A673 (cell line): ENCODE measurements at regions not wholly inside any gene's neighbourhood (a gene's known extent, or its start where the extent isn't known, plus 50 kb on each side); places are given as distances from the start of the nearest gene placed in this dataset.

Experiments
- BruUV-seq: library from RNA; stranded (reverse); fragments of 400-500 nt; replicated peaks from 2 replicates; lab custom pipeline; 2021; lab: Mats Ljungman, UMichigan
- CTCF ChIA-PET: fragments of 300-600 bp; sonication (Branson Sonifier 250); formaldehyde crosslinking; loops from one replicate; lab custom pipeline; 2022; ENCODE audit warnings: antibody characterized with exemption; lab: Charles Lee
- POLR2A ChIA-PET: fragments of 300-600 bp; sonication (Branson Sonifier 250); formaldehyde crosslinking; loops from one replicate; lab custom pipeline; 2022; ENCODE audit warnings: antibody characterized with exemption; ENCODE audit not compliant: low non-redundant PET; lab: Charles Lee
- DNase-seq: peaks from one replicate; pipeline ENCODE4 v3.0.0-alpha.2; 2015; ENCODE audit warnings: low spot score
- H3K27ac ChIP-seq: fragments of 200-600 bp; sonication (generic); 2 replicates; pipeline ENCODE4 v1.5.1; 2016; ENCODE audit warnings: mixed run types, low read depth, mild to moderate bottlenecking, mixed read lengths, antibody characterized with exemption, low read length; ENCODE audit not compliant: poor library complexity, severe bottlenecking
- H3K27me3 ChIP-seq: fragments of 200-600 bp; sonication (generic); replicated peaks from 2 replicates; pipeline ENCODE4 v1.6.1; 2017; ENCODE audit warnings: mixed run types, low read depth, mild to moderate bottlenecking, mixed read lengths, antibody characterized with exemption, low read length; ENCODE audit not compliant: insufficient read depth, poor library complexity
- H3K36me3 ChIP-seq: fragments of 200-600 bp; sonication (generic); 2 replicates; pipeline ENCODE4 v1.6.1; 2016; ENCODE audit warnings: mixed run types, mild to moderate bottlenecking, mixed read lengths, antibody characterized with exemption, low read length; ENCODE audit not compliant: insufficient read depth, poor library complexity, severe bottlenecking
- H3K4me1 ChIP-seq: fragments of 200-600 bp; sonication (generic); 2 replicates; pipeline ENCODE4 v1.6.1; 2017; ENCODE audit warnings: mixed run types, mild to moderate bottlenecking, mixed read lengths, antibody characterized with exemption, low read length; ENCODE audit not compliant: insufficient read depth, poor library complexity, severe bottlenecking
- H3K4me3 ChIP-seq: fragments of 200-600 bp; sonication (generic); 2 replicates; pipeline ENCODE4 v1.5.1; 2016; ENCODE audit warnings: low read depth, mixed run types, mild to moderate bottlenecking, mixed read lengths, low read length; ENCODE audit not compliant: poor library complexity, severe bottlenecking
- H3K9me3 ChIP-seq: fragments of 200-600 bp; sonication (generic); 2 replicates; pipeline ENCODE4 v1.6.1; 2016; ENCODE audit warnings: mixed run types, low read depth, mild to moderate bottlenecking, mixed read lengths, antibody characterized with exemption, low read length; ENCODE audit not compliant: poor library complexity, severe bottlenecking
- EZH2 ChIP-seq: fragments of 200-600 bp; sonication (generic); IDR thresholded peaks from 2 replicates; pipeline ENCODE4 v1.6.1; 2017; ENCODE audit warnings: borderline replicate concordance, low read depth, mild to moderate bottlenecking, mixed read lengths, antibody characterized with exemption, low read length; ENCODE audit not compliant: poor library complexity, severe bottlenecking
- intact Hi-C: fragments of 100-400 bp; cut with micrococcal nuclease; formaldehyde crosslinking; loops from one replicate; pipeline ENCODE4 v1.10.0; 2022; ENCODE audit not compliant: unreplicated experiment
- TF ChIP-seq, protein P1 (sequence below): fragments of 300-800, 200-600 bp; sonication (generic); conservative IDR thresholded peaks from 2 replicates; pipeline ENCODE4 v1.5.1; 2017; ENCODE audit warnings: low read depth, mild to moderate bottlenecking, antibody characterized with exemption, low read length, moderate library complexity, mixed read lengths

DNA sequence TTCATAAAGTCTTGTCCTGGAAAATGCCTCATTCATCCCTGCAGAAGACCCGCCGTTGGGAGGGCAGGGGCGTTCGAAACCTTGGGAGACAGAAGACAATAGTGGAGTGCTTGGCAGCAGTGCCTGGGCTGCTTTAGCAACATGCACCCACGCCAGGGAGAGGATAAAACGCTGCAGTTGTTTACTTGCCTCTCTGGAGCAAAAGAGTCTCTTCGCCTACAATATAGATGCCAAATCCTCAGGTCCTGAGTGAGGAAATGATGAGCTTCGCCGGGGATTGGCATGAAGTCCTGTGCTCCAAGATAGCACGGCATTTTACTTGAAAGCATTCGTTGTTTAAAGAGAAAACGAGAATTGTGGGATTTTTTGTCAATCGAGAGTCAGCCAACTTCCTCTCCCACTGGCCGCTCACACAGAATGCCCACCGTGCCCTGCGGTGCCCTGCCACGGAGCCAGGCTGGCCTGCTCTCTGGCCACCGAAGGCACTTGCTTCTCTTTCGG, 152.5 kb upstream of the POU3F3 start:
- Histone ChIP-seq H3K4me3 (no peak overlapping the region), H3K27ac (no peak overlapping the region), H3K27me3 (no peaks in the 10 kb centered on the region), H3K36me3 (no peaks in the 10 kb centered on the region), H3K4me1 (no peaks in the 10 kb centered on the region), H3K9me3 (no peaks in the 10 kb centered on the region)
- intact Hi-C loops: no loop called here
- no peak for DNase-seq
- CTCF ChIA-PET: no interaction called here
- BruUV-seq: no TSS peak
- POLR2A ChIA-PET: no interaction called here
- TF ChIP-seq, protein P1, sequence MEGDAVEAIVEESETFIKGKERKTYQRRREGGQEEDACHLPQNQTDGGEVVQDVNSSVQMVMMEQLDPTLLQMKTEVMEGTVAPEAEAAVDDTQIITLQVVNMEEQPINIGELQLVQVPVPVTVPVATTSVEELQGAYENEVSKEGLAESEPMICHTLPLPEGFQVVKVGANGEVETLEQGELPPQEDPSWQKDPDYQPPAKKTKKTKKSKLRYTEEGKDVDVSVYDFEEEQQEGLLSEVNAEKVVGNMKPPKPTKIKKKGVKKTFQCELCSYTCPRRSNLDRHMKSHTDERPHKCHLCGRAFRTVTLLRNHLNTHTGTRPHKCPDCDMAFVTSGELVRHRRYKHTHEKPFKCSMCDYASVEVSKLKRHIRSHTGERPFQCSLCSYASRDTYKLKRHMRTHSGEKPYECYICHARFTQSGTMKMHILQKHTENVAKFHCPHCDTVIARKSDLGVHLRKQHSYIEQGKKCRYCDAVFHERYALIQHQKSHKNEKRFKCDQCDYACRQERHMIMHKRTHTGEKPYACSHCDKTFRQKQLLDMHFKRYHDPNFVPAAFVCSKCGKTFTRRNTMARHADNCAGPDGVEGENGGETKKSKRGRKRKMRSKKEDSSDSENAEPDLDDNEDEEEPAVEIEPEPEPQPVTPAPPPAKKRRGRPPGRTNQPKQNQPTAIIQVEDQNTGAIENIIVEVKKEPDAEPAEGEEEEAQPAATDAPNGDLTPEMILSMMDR: no peak
- TF ChIP-seq EZH2: no peak

DNA sequence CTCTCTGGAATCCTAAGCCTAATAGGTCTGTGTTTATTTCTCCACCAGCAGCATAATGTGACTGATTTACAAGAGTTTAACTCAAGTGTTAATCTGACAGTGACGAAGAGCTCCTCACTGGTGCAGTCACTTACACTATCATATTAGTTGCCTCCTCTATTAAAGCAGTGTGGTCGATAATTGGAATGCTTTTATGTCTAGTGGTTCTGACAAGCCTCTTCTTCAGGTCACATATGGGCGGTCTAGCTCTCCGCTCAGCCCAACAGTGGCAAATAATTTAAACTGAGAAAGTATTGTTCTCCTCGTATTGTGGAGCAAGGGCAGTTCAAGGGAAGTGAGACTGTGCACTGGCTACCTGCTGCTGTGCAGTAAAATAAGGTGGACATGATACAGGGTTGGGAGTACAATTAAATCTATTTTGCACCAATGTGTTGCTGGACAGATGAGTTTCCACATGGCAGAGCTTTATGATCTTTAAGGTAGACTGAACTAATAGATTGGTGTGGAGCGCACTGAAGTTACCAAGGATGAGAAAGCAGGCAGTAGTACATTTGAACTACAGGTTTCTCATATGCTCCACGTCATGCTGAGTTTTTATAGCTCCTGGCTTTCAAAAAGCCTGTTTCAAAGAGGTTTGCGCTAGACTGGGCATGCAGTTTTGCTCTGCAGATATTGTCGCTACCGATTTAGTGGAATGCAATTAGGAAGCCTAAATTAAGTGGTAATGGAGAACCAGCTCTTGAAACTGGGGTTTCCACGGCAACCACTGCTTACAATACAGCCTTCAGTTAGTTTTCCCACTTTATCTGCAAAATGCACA, 151.7 kb upstream of the POU3F3 start:
- no peak overlapping the region for H3K27ac ChIP-seq
- POLR2A ChIA-PET: no interaction called here
- no peak overlapping the region for H3K4me3 ChIP-seq
- no peaks in the 10 kb centered on the region for H3K27me3 ChIP-seq
- no peaks in the 10 kb centered on the region for H3K36me3 ChIP-seq
- intact Hi-C loops: no loop called here
- no peak for DNase-seq
- no peaks in the 10 kb centered on the region for H3K9me3 ChIP-seq
- no TSS peak for BruUV-seq
- CTCF ChIA-PET: no interaction called here
- no peaks in the 10 kb centered on the region for H3K4me1 ChIP-seq
- TF ChIP-seq EZH2: no peak
- TF ChIP-seq, protein P1: no peak

DNA sequence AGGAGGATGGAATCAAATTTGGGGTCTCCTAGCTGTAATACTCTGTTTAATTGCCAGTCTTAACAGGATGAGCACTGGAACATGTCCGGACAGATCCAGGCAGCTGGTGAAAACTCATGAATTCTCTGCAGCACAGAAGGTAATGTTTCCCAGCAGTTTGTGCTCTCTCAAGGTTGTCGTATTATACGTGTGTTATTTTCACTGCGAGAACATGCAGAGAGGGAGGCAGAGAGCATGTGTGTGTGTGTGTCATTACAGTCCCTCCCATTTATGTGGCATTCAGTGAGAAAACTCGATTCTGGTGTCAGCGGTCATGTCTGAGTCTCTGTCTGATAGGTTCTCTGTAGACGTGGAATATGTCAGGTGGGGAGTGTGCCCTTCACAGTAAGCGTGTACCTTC, 150.2 kb upstream of the POU3F3 start:
- no peaks in the 10 kb centered on the region for H3K27me3 ChIP-seq
- no peaks in the 10 kb centered on the region for H3K4me1 ChIP-seq
- intact Hi-C loops: no loop called here
- ChIA-PET CTCF (no interaction called here), POLR2A (no interaction called here)
- BruUV-seq: no TSS peak
- no peaks in the 10 kb centered on the region for H3K9me3 ChIP-seq
- H3K27ac ChIP-seq: no peak overlapping the region
- no peak overlapping the region for H3K4me3 ChIP-seq
- DNase-seq: no peak
- no peaks in the 10 kb centered on the region for H3K36me3 ChIP-seq
- TF ChIP-seq, protein P1: no peak
- no peak for TF ChIP-seq EZH2
